GM20431 (cell line): ENCODE measurements at regions not wholly inside any gene's neighbourhood (a gene's known extent, or its start where the extent isn't known, plus 50 kb on each side); places are given as distances from the start of the nearest gene placed in this dataset.
"Not testable (repeated sequence)": the region's sequence is repeated elsewhere in the genome, so short reads cannot be mapped to it uniquely, and the experiment has no call there.

Experiments used
- in situ Hi-C: fragments of 300-500 bp; cut with MseI, MboI; formaldehyde crosslinking; loops from one replicate; pipeline ENCODE4 v1.15.0; 2020; ENCODE audit warnings: low sequenced_read_pairs; ENCODE audit not compliant: unreplicated experiment

DNA sequence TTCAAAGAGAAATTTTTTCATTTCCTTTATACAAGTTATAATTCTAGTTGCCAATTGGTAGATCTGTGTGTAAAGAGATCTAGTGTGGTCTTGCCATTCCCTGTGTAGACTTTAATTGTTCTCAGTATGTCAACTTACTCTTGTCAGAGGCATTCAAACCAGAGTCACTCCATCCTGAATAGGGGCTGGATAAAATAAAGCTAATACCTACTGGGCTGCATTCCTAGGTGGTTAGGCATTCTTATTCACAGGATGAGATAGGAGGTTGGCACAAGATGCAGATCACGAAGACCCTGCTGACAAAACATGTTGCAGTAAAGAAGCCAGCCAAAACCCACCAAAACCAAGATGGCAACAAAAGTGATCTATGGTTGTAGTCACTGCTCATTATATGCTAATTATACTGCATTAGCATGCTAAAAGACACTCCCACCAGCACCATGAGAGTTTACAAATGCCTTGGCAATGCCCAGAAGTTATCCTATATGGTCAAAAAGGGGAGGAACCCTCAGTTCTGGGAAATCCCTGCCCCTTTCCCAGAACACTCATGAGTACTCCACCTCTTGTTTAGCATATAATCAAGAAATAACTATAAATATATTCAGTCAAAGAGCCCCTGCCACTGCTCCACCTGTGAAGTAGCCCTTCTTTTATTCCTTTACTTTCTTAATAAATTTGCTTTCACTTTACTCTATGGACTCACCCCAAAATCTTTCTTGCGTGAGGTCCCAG, 74.0 kb upstream of the ADAMTS5 start:
- in situ Hi-C loops = no loop called here

DNA sequence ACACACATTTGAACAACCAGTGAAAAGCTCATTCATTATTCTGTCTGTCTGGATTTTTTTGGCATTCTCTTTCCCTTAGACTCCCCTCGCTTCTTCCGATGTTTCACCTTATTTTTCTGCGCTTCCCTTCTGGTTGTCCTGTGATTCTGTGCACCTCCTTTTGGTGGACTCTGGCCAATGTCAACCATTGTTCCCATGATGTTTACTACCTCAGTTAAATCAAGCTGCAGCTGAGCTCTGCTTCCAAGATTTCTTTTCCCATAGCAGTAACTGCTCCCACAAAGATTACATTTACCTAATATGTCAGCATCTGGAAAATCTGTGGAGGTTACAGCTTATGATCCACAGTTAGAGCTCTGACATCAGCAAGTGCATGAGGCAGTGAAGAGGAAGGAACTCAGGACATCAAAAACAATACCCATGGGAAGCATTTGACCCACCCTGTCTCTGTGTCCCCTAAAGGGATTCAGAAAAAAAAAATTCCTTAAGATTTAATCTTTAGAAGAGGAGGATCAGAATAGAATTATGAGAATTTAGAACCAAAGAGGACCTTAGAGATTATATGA, 69.9 kb upstream of the ADAMTS5 start:
- in situ Hi-C loops = no loop called here

DNA sequence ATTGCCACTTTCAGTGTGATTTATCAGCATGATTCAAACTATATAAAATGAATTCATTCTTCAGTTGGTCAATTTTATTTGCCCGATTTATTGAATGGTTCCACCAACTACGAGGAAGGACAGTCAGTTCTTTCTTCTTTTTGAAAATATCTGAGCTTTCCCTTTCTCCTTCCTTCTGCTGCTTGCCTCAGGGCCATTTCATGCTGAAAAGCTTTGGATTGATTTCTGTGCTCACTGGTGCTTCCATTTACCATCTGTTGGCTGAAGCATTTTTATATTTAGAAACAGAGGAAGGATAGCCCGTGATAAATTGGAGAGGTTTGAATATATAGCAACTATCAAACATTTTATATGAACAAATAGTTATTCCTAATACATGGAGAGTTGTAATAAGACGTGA, 68.9 kb upstream of the ADAMTS5 start:
- in situ Hi-C loops = no loop called here

DNA sequence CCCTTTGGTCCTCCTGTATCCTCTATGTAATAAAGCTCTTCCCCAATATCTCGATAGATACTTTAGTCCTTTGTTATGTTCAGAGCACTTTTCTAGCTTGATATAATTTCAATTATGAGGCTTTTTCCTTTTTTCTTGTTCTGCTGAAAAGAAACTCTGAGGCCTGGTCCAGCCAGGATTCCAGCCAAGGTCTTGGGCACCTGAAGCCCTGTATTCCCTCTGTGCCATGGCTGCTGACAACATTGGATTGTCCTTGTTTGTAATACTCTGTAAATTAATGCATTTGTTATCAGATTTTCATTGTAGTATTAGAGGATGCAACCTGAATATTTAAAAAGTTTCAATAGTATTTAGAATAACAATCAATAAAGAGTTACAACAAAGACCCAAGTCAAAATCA, 67.9 kb upstream of the ADAMTS5 start:
- in situ Hi-C loops = no loop called here

DNA sequence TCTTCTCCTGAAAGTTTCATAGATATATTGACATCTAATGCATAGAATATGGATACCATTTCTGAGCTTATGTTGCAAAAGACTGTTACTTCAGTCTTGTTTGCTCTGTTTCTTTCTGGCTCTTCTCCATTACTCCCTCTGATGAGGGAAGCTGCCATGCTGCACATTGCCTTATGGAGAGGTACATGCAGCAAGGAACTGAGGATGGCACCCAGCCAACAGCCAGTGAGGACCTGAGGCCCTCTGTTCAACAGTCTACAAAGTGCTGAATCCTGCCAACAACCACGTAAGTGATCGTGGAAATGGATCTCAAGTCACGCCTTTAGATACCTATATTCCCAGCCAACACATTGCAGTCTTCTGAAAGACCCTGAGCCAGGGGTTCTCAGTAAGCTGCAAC, 66.6 kb upstream of the ADAMTS5 start:
- in situ Hi-C loops = no loop called here

DNA sequence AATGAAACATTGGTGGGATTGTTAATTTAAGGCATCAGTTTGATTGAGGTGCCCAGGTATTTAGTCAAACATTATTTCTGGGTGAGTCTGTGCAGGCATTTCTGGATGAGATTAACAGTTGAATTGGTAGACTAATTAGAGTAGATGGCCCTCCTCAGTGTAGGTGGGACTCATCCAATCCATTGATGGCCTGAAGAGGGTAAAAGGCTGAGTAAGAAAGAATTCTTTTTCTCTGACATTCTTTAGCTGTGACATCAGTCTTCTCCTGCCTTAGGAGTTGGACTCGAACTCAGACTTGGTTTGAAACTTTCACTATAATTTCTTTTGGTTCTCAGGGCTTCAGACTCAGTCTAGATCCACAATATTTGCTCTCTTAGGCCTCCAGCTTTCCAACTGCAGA, 59.6 kb upstream of the ADAMTS5 start:
- in situ Hi-C loops = no loop called here

DNA sequence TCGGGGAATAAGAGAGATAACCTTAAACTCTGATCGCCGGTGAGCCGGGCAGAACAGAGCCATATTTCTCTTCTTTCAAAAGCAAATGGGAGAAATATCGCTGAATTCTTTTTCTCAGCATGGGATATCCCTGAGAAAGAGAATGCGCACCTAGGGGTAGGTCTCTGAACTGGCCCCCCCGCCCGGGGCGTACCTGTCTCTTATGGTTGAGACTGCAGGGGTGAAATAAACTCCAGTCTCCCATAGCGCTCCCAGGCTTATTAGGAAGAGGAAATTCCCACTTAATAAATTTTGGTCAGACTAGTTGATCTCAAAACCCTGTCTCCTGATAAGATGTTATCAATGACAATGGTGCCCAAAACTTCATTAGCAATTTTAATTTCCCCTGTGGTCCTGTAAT, 58.8 kb upstream of the ADAMTS5 start:
- in situ Hi-C loops = not testable (repeated sequence)

DNA sequence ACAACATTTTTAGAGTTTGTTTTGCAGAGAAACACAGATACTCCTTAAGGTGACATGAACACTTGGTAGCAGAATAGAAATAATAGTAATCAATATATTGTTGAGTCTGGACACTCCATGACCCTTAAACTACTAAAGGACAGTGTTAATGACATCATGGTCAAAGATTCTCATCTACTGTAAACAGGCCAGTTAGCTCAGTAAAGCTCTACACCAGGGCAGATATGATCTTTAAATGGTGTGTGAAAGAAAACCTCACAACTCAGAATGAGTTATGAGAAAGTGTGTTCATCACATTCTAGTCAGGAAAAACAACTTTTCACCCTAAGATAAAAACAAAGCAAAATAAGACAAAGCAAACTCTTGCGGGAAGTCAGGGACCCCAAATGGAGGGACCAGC, 58.1 kb upstream of the ADAMTS5 start:
- in situ Hi-C loops = no loop called here

DNA sequence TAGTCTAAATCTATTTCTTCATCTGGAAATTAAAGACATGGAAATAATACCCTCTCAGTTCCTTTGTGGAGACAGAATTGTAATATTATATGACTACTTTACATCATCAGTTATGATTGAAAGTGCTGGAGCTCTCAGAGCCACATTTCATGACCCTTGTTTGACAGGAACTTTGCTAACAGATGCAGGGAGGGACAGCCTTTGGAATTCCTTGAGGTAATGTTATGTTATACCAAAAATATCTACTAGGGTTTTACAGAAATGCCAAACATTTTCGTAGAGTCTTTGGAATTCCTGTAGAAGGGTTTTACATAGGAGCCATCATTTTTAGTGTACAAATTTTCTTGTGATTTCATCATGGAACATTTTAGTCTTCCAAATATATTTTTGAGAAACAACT, 57.4 kb upstream of the ADAMTS5 start:
- in situ Hi-C loops = no loop called here

DNA sequence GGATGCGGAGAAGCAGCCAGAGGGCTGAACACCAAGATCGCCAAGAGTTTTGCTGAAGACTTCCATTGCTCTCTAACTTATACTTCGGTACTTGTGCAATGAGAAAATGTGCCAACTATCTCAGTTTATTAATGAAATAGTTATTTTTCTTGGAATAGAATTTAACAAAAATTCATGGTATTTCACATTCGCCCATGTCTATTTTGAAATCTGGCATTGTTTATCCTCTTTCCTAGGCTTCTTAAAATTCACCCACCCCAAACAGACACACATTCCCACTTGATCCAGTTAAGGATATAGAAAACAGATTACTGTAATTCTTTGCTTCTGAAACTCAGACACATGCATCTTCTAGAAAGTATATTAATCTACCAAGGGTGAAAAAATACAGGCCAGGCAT, 56.3 kb upstream of the ADAMTS5 start:
- in situ Hi-C loops = no loop called here

DNA sequence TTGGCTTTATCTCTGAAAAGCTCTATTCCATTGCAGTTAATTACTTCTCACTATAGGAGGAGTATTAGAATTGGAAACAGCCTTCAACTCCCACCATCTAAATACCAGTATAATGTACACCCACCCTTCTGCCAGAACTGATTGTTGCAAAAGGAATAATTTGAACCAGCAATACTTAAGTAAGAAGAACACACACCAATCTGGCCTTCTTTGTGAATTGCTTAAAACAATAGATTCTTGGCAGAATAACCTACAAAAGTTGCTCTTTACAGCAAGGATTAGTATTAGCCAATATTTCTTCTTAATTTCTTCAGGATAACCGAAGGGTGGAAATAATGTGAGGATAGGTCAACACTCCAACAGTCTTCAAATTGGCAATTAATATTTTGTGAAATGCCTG, 54.9 kb upstream of the ADAMTS5 start:
- in situ Hi-C loops = no loop called here

DNA sequence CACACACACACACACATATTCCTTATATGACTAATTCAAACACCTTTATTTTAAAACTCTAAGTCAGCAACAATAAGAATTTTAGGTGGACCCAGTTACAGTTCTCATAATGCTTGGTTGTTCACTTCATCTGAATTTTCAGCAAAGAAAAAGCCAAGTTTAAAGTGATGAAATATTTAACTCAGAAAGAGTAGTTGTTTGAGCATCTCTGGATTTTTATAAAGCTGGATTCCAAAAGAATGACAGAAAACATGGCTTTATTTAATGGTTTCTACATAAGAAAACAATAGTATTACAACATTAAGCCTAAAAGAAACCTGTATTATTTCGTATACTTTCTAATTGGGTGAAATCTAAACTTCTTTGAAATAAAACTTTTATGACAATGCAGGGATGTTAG, 54.2 kb upstream of the ADAMTS5 start:
- in situ Hi-C loops = no loop called here

DNA sequence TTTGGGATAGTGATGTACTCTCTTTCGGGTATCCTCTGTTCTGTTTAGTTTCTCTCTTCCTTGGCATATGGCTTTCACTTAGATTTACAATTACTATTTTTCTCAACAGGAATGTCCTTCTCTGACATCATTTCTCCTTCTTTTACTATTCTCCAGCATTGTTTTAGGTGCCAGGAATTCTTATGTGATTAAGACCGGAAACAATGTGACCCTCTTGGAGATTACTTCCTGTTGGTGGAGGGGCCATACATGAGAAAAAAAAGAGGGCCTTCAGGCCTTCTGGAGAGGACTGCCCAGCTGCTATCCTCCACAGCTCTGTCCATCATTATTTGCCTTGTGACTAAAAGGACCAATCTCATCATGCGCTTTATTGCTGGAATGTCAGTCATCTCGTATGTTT, 50.4 kb upstream of the ADAMTS5 start:
- in situ Hi-C loops = no loop called here
